ENCODE measurements at regions not wholly inside any gene's neighbourhood (a gene's known extent, or its start where the extent isn't known, plus 50 kb on each side); places are given as distances from the start of the nearest gene placed in this dataset.

DNA sequence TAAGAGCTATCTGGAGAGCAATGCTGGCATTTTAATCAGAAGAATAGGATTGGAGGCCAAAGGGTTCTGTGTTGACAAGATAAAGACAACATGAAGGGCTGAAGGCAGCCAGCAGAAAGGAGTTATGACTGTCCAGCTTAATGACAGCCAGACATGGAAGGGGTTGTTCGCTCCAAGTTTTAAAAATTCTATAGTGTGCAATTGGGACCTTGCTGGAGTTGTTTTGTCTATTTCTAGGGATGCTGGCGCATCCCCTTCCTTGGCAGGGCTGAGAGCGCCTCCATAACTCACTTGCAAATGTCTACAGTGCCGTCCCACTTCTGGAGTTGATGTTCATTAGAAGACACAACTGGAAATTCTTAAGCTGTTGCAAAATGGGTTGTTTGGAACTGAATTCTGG is 200.7 kb downstream of the TLE3 start:
- TF ChIP-seq, protein P1, sequence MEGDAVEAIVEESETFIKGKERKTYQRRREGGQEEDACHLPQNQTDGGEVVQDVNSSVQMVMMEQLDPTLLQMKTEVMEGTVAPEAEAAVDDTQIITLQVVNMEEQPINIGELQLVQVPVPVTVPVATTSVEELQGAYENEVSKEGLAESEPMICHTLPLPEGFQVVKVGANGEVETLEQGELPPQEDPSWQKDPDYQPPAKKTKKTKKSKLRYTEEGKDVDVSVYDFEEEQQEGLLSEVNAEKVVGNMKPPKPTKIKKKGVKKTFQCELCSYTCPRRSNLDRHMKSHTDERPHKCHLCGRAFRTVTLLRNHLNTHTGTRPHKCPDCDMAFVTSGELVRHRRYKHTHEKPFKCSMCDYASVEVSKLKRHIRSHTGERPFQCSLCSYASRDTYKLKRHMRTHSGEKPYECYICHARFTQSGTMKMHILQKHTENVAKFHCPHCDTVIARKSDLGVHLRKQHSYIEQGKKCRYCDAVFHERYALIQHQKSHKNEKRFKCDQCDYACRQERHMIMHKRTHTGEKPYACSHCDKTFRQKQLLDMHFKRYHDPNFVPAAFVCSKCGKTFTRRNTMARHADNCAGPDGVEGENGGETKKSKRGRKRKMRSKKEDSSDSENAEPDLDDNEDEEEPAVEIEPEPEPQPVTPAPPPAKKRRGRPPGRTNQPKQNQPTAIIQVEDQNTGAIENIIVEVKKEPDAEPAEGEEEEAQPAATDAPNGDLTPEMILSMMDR (IDR thresholded peaks at IDR 0.05; ENCODE audit: borderline replicate concordance, extremely low read depth, low read length, poor library complexity, severe bottlenecking): no peak
- TF ChIP-seq EZH2 (IDR thresholded peaks at IDR 0.05; ENCODE audit: borderline replicate concordance, low read depth, low read length, severe bottlenecking): no peak
